GDM1 (cell line): ENCODE measurements at regions not wholly inside any gene's neighbourhood (a gene's known extent, or its start where the extent isn't known, plus 50 kb on each side); places are given as distances from the start of the nearest gene placed in this dataset.
"Not testable (repeated sequence)": the region's sequence is repeated elsewhere in the genome, so short reads cannot be mapped to it uniquely, and the experiment has no call there.

ENCODE experiments used
- DNase-seq: peaks from one replicate; lab custom pipeline; 2025; lab: John Stamatoyannopoulos, UW

- no peak for DNase-seq
These were observed 183.7 kb upstream of the TMEM132C start for GRCh38 chr12:128083132-128083729.

GRCh38 chr12:128088926-128089325 is 178.0 kb upstream of the TMEM132C start:
- no peak for DNase-seq

GRCh38 chr12:128089961-128090360 is 177.0 kb upstream of the TMEM132C start:
- DNase-seq = no peak

GRCh38 chr12:128091101-128091720 is 175.8 kb upstream of the TMEM132C start:
- DNase-seq = no peak

GRCh38 chr12:128091951-128092382 is 175.0 kb upstream of the TMEM132C start:
- DNase-seq = no peak

- no peak for DNase-seq
These were observed 168.2 kb upstream of the TMEM132C start for GRCh38 chr12:128098730-128099129.

- no peak for DNase-seq
These were observed 163.8 kb upstream of the TMEM132C start for GRCh38 chr12:128103152-128103551.

GRCh38 chr12:128109236-128109635 is 157.7 kb upstream of the TMEM132C start:
- DNase-seq = no peak

- no peak for DNase-seq
These were observed 157.3 kb upstream of the TMEM132C start for GRCh38 chr12:128109636-128110035.

- no peak for DNase-seq
These were observed 155.6 kb upstream of the TMEM132C start for GRCh38 chr12:128111333-128111732.

GRCh38 chr12:128111951-128112350 is 155.0 kb upstream of the TMEM132C start:
- DNase-seq = no peak

GRCh38 chr12:128113250-128113649 is 153.7 kb upstream of the TMEM132C start:
- not testable (repeated sequence) for DNase-seq

GRCh38 chr12:128114485-128114884 is 152.5 kb upstream of the TMEM132C start:
- DNase-seq = no peak

GRCh38 chr12:128116537-128116936 is 150.4 kb upstream of the TMEM132C start:
- DNase-seq = no peak

GRCh38 chr12:128120035-128120434 is 146.9 kb upstream of the TMEM132C start:
- no peak for DNase-seq

- DNase-seq = no peak
These were observed 145.5 kb upstream of the TMEM132C start for GRCh38 chr12:128121424-128121823.

- DNase-seq = no peak
These were observed 143.9 kb upstream of the TMEM132C start for GRCh38 chr12:128123096-128123495.

GRCh38 chr12:128131955-128132354 is 135.0 kb upstream of the TMEM132C start:
- DNase-seq = no peak

- DNase-seq = no peak
These were observed 133.5 kb upstream of the TMEM132C start for GRCh38 chr12:128133321-128134073.

GRCh38 chr12:128137140-128137539 is 129.8 kb upstream of the TMEM132C start:
- DNase-seq = no peak

GRCh38 chr12:128138125-128138524 is 128.8 kb upstream of the TMEM132C start:
- no peak for DNase-seq

GRCh38 chr12:128140551-128140950 is 126.4 kb upstream of the TMEM132C start:
- DNase-seq = no peak

GRCh38 chr12:128150961-128151360 is 116.0 kb upstream of the TMEM132C start:
- no peak for DNase-seq
